Stimulated activated naive CD8-positive, alpha-beta T cell treated with anti-CD3 and anti-CD28 coated beads, Interleukin-15, Interleukin-2, amounts not matched to agents 100 ng/mL and 50 ng/mL, for 24 hours (primary cell): ENCODE measurements at regions not wholly inside any gene's neighbourhood (a gene's known extent, or its start where the extent isn't known, plus 50 kb on each side); places are given as distances from the start of the nearest gene placed in this dataset.

Experiments used
- H3K27ac Mint-ChIP-seq: one replicate; pipeline ENCODE4 v1.8.0; 2021; ENCODE audit warnings: mild to moderate bottlenecking, mixed read lengths
- H3K27me3 Mint-ChIP-seq: one replicate; pipeline ENCODE4 v1.8.0; 2021; ENCODE audit warnings: mixed read lengths
- H3K36me3 Mint-ChIP-seq: one replicate; pipeline ENCODE4 v1.8.0; 2021; ENCODE audit warnings: low read depth, mixed read lengths
- H3K4me1 Mint-ChIP-seq: one replicate; pipeline ENCODE4 v1.8.0; 2021; ENCODE audit warnings: low read depth, mixed read lengths
- H3K4me3 Mint-ChIP-seq: one replicate; pipeline ENCODE4 v1.8.0; 2021; ENCODE audit warnings: mild to moderate bottlenecking, mixed read lengths
- H3K9me3 Mint-ChIP-seq: one replicate; pipeline ENCODE4 v1.8.0; 2021; ENCODE audit warnings: mixed read lengths

- H3K27me3 Mint-ChIP-seq = peaks cover 5% of the 10 kb centered on the region
- no peaks in the 10 kb centered on the region for H3K36me3 Mint-ChIP-seq
- H3K9me3 Mint-ChIP-seq = no peaks in the 10 kb centered on the region
- no peak overlapping the region for H3K4me3 Mint-ChIP-seq
- H3K27ac Mint-ChIP-seq = peak overlapping the region; percentile 2
- H3K4me1 Mint-ChIP-seq = peaks cover 26% of the 10 kb centered on the region
Measured at GRCh38 chr3:187795207-187795960, 50.1 kb upstream of the BCL6 start.

- Mint-ChIP-seq H3K27me3 (no peaks in the 10 kb centered on the region), H3K9me3 (peaks cover 7% of the 10 kb centered on the region), H3K27ac (peak overlapping the region; percentile 89), H3K36me3 (no peaks in the 10 kb centered on the region), H3K4me3 (peak overlapping the region; percentile 10), H3K4me1 (peaks cover 53% of the 10 kb centered on the region)
Measured at GRCh38 chr3:187798126-187798525, 52.9 kb upstream of the BCL6 start.

GRCh38 chr3:187798531-187799530 is 53.6 kb upstream of the BCL6 start:
- peak overlapping the region; percentile 89 for H3K27ac Mint-ChIP-seq
- H3K27me3 Mint-ChIP-seq = no peaks in the 10 kb centered on the region
- peak overlapping the region; percentile 32 for H3K4me3 Mint-ChIP-seq
- no peaks in the 10 kb centered on the region for H3K36me3 Mint-ChIP-seq
- peaks cover 7% of the 10 kb centered on the region for H3K9me3 Mint-ChIP-seq
- H3K4me1 Mint-ChIP-seq = peaks cover 59% of the 10 kb centered on the region

- Mint-ChIP-seq H3K27me3 (no peaks in the 10 kb centered on the region), H3K4me3 (peak overlapping the region; percentile 32), H3K27ac (peak overlapping the region; percentile 89), H3K4me1 (peaks cover 71% of the 10 kb centered on the region), H3K9me3 (peaks cover 7% of the 10 kb centered on the region), H3K36me3 (no peaks in the 10 kb centered on the region)
Measured at GRCh38 chr3:187799942-187800641, 54.8 kb upstream of the BCL6 start.

- H3K27me3 Mint-ChIP-seq = no peaks in the 10 kb centered on the region
- peaks cover 82% of the 10 kb centered on the region for H3K4me1 Mint-ChIP-seq
- peaks cover 4% of the 10 kb centered on the region for H3K36me3 Mint-ChIP-seq
- peak overlapping the region; percentile 14 for H3K4me3 Mint-ChIP-seq
- H3K27ac Mint-ChIP-seq = peak overlapping the region; percentile 89
- peaks cover 7% of the 10 kb centered on the region for H3K9me3 Mint-ChIP-seq
Measured at GRCh38 chr3:187801152-187801551, 55.9 kb upstream of the BCL6 start.

- H3K36me3 Mint-ChIP-seq = peaks cover 4% of the 10 kb centered on the region
- H3K4me3 Mint-ChIP-seq = peak overlapping the region; percentile 65
- peaks cover 94% of the 10 kb centered on the region for H3K4me1 Mint-ChIP-seq
- no peaks in the 10 kb centered on the region for H3K27me3 Mint-ChIP-seq
- peaks cover 7% of the 10 kb centered on the region for H3K9me3 Mint-ChIP-seq
- peak overlapping the region; percentile 93 for H3K27ac Mint-ChIP-seq
Measured at GRCh38 chr3:187802203-187802927, 57.1 kb upstream of the BCL6 start.

- Mint-ChIP-seq H3K4me3 (peak overlapping the region; percentile 65), H3K36me3 (peaks cover 4% of the 10 kb centered on the region), H3K4me1 (peaks cover 97% of the 10 kb centered on the region), H3K9me3 (peaks cover 7% of the 10 kb centered on the region), H3K27ac (peak overlapping the region; percentile 93), H3K27me3 (no peaks in the 10 kb centered on the region)
Measured at GRCh38 chr3:187802928-187803259, 57.6 kb upstream of the BCL6 start.

GRCh38 chr3:187804120-187804744 is 59.0 kb upstream of the BCL6 start:
- H3K36me3 Mint-ChIP-seq = peaks cover 4% of the 10 kb centered on the region
- peaks cover 7% of the 10 kb centered on the region for H3K9me3 Mint-ChIP-seq
- no peak overlapping the region for H3K4me3 Mint-ChIP-seq
- peaks cover 84% of the 10 kb centered on the region for H3K4me1 Mint-ChIP-seq
- no peaks in the 10 kb centered on the region for H3K27me3 Mint-ChIP-seq
- H3K27ac Mint-ChIP-seq = peak overlapping the region; percentile 78

- H3K4me3 Mint-ChIP-seq = no peak overlapping the region
- peaks cover 7% of the 10 kb centered on the region for H3K9me3 Mint-ChIP-seq
- H3K27me3 Mint-ChIP-seq = no peaks in the 10 kb centered on the region
- peak overlapping the region; percentile 78 for H3K27ac Mint-ChIP-seq
- peaks cover 4% of the 10 kb centered on the region for H3K36me3 Mint-ChIP-seq
- peaks cover 79% of the 10 kb centered on the region for H3K4me1 Mint-ChIP-seq
Measured at GRCh38 chr3:187804745-187805121, 59.5 kb upstream of the BCL6 start.

GRCh38 chr3:187805774-187806173 is 60.5 kb upstream of the BCL6 start:
- Mint-ChIP-seq H3K4me3 (no peak overlapping the region), H3K36me3 (peaks cover 4% of the 10 kb centered on the region), H3K27me3 (no peaks in the 10 kb centered on the region), H3K4me1 (peaks cover 69% of the 10 kb centered on the region), H3K9me3 (peaks cover 7% of the 10 kb centered on the region), H3K27ac (peak overlapping the region; percentile 50)

- Mint-ChIP-seq H3K4me3 (no peak overlapping the region), H3K27me3 (no peaks in the 10 kb centered on the region), H3K4me1 (peaks cover 61% of the 10 kb centered on the region), H3K9me3 (peaks cover 6% of the 10 kb centered on the region), H3K36me3 (peaks cover 4% of the 10 kb centered on the region), H3K27ac (peak overlapping the region; percentile 82)
Measured at GRCh38 chr3:187807086-187807862, 62.0 kb upstream of the BCL6 start.

GRCh38 chr3:187808527-187808895 is 63.2 kb upstream of the BCL6 start:
- H3K27me3 Mint-ChIP-seq = no peaks in the 10 kb centered on the region
- H3K9me3 Mint-ChIP-seq = no peaks in the 10 kb centered on the region
- peak overlapping the region; percentile 59 for H3K27ac Mint-ChIP-seq
- no peak overlapping the region for H3K4me3 Mint-ChIP-seq
- H3K36me3 Mint-ChIP-seq = peaks cover 4% of the 10 kb centered on the region
- H3K4me1 Mint-ChIP-seq = peaks cover 50% of the 10 kb centered on the region

GRCh38 chr3:187809612-187809991 is 64.3 kb upstream of the BCL6 start:
- H3K27ac Mint-ChIP-seq = no peak overlapping the region
- no peaks in the 10 kb centered on the region for H3K27me3 Mint-ChIP-seq
- H3K4me3 Mint-ChIP-seq = no peak overlapping the region
- H3K4me1 Mint-ChIP-seq = peaks cover 40% of the 10 kb centered on the region
- H3K9me3 Mint-ChIP-seq = no peaks in the 10 kb centered on the region
- peaks cover 4% of the 10 kb centered on the region for H3K36me3 Mint-ChIP-seq
